GM12878 (cell line): ENCODE measurements at regions not wholly inside any gene's neighbourhood (a gene's known extent, or its start where the extent isn't known, plus 50 kb on each side); places are given as distances from the start of the nearest gene placed in this dataset.

Experiments
- ATAC-seq: fragments of 200-7000 bp; cut with Tn5 transposase; 3 replicates; pipeline ENCODE4 v1.9.1; 2020; ENCODE audit warnings: mild to moderate bottlenecking, moderate library complexity
- BruUV-seq: library from RNA; stranded (reverse); fragments of 400-500 nt; replicated peaks from 2 replicates; lab custom pipeline; 2021; lab: Mats Ljungman, UMichigan
- CTCF ChIA-PET: fragments of 300-600 bp; sonication (Branson Sonifier 250); formaldehyde crosslinking; extraction: SDS; loops from one replicate; lab custom pipeline; 2021; ENCODE audit warnings: inconsistent platforms; lab: Yijun Ruan, JAX
- POLR2A ChIA-PET: fragments of 350-600 bp; formaldehyde crosslinking; extraction: SDS; loops from one replicate; lab custom pipeline; 2021; ENCODE audit warnings: inconsistent platforms; lab: Charles Lee
- RAD21 ChIA-PET: fragments of 300-600 bp; sonication (Branson Sonifier 250); formaldehyde crosslinking; loops from one replicate; lab custom pipeline; 2023; ENCODE audit warnings: antibody characterized with exemption; ENCODE audit not compliant: unreplicated experiment; lab: Charles Lee
- SMC1A ChIA-PET: fragments of 300-600 bp; sonication (Branson Sonifier 250); formaldehyde crosslinking; loops from one replicate; lab custom pipeline; 2023; ENCODE audit not compliant: unreplicated experiment, uncharacterized antibody; lab: Charles Lee
- DNase-seq: peaks from one replicate; pipeline ENCODE4 v3.0.0-alpha.2; 2011; ENCODE audit warnings: low read depth, low spot score
- FAIRE-seq: peaks from 3 replicates; lab custom pipeline; 2011; peaks lifted over from hg19 to GRCh38; lab: Jason Lieb, UNC
- H2AFZ ChIP-seq: 2 replicates; pipeline ENCODE4 v1.6.0; 2011; ENCODE audit warnings: low read depth, low read length, control low read depth; ENCODE audit not compliant: control insufficient read depth
- H3K27ac ChIP-seq: 2 replicates; pipeline ENCODE4 v1.5.1; 2011; ENCODE audit warnings: control low read depth; ENCODE audit not compliant: control insufficient read depth, insufficient read depth
- H3K27me3 ChIP-seq, 2 experiments: replicated peaks in 1 of 2; 2 replicates each; pipeline versions ENCODE4 v1.6.0 to v1.6.1; 2011; ENCODE audit warnings: low read length in 1 of 2; ENCODE audit not compliant: control insufficient read depth in 2 of 2, insufficient read depth in 2 of 2
- H3K36me3 ChIP-seq, 2 experiments: 2 replicates each; pipeline ENCODE4 v1.5.1; 2011; ENCODE audit warnings: low read length in 1 of 2; ENCODE audit not compliant: control insufficient read depth in 2 of 2, insufficient read depth in 2 of 2
- H3K4me1 ChIP-seq: 2 replicates; pipeline ENCODE4 v1.6.1; 2011; ENCODE audit warnings: mild to moderate bottlenecking, low read length, moderate library complexity, mixed read lengths; ENCODE audit not compliant: control insufficient read depth, insufficient read depth
- H3K4me2 ChIP-seq: 2 replicates; pipeline ENCODE4 v1.6.0; 2011; ENCODE audit warnings: control low read depth; ENCODE audit not compliant: control insufficient read depth, insufficient read depth
- H3K4me3 ChIP-seq: fragments of 200-600 bp; sonication (generic); 2 replicates; pipeline ENCODE4 v1.5.1; 2016
- H3K79me2 ChIP-seq: 2 replicates; pipeline ENCODE4 v1.6.0; 2011; ENCODE audit warnings: low read length; ENCODE audit not compliant: control insufficient read depth, insufficient read depth
- H3K9ac ChIP-seq: 2 replicates; pipeline ENCODE4 v1.8.0; 2011; ENCODE audit warnings: low read length, control low read depth, mixed read lengths; ENCODE audit not compliant: control insufficient read depth, insufficient read depth
- H3K9me3 ChIP-seq: replicated peaks from 3 replicates; pipeline ENCODE4 v1.5.1; 2011; ENCODE audit warnings: mild to moderate bottlenecking, low read length; ENCODE audit not compliant: control insufficient read depth, insufficient read depth
- H4K20me1 ChIP-seq: 2 replicates; pipeline ENCODE4 v1.6.0; 2011; ENCODE audit not compliant: control insufficient read depth, insufficient read depth
- BMI1 ChIP-seq: fragments of 450-650 bp; IDR thresholded peaks from 2 replicates; pipeline ENCODE4 v1.6.1; 2016; ENCODE audit warnings: mild to moderate bottlenecking, moderate library complexity, borderline replicate concordance
- CTCF ChIP-seq, 3 experiments: IDR thresholded peaks in 2 of 3; conservative IDR thresholded peaks in 1 of 3; 2 replicates each; pipeline ENCODE4 v1.5.1; 2011; ENCODE audit warnings: low read depth in 3 of 3, low read length in 3 of 3, mild to moderate bottlenecking in 3 of 3, control low read depth in 2 of 3, moderate library complexity in 2 of 3, inconsistent platforms in 1 of 3, mixed read lengths in 1 of 3; ENCODE audit not compliant: control insufficient read depth in 2 of 3, insufficient read depth in 1 of 3; ENCODE audit errors: extremely low read depth in 1 of 3
- E2F4 ChIP-seq: IDR thresholded peaks from 2 replicates; pipeline ENCODE4 v1.6.1; 2012; ENCODE audit warnings: low read depth, low read length, improper control_type of control experiment
- GABPA ChIP-seq: IDR thresholded peaks from 2 replicates; pipeline ENCODE4 v1.6.1; 2014; ENCODE audit warnings: antibody characterized with exemption, low read depth, mild to moderate bottlenecking, inconsistent platforms
- KDM1A ChIP-seq: fragments of 200-600 bp; sonication (generic); IDR thresholded peaks from 2 replicates; pipeline ENCODE4 v1.6.1; 2016; ENCODE audit warnings: borderline replicate concordance
- NFXL1 ChIP-seq: fragments of 450-650 bp; IDR thresholded peaks from 2 replicates; pipeline ENCODE4 v1.6.1; 2017; ENCODE audit warnings: antibody characterized with exemption, mild to moderate bottlenecking, borderline replicate concordance
- POU2F2 ChIP-seq: IDR thresholded peaks from 3 replicates; pipeline ENCODE4 v1.6.1; 2011; ENCODE audit warnings: low read depth, mild to moderate bottlenecking, low read length, borderline replicate concordance
- RAD21 ChIP-seq: IDR thresholded peaks from 2 replicates; pipeline ENCODE4 v1.6.1; 2011; ENCODE audit warnings: mild to moderate bottlenecking, low read depth, low read length, moderate library complexity; ENCODE audit not compliant: insufficient read depth
- SKIL ChIP-seq: fragments of 450-650 bp; IDR thresholded peaks from 2 replicates; pipeline ENCODE4 v1.6.1; 2017; ENCODE audit warnings: mild to moderate bottlenecking, low read depth, inconsistent platforms; ENCODE audit not compliant: poor library complexity, severe bottlenecking
- SMC3 ChIP-seq: IDR thresholded peaks from 2 replicates; pipeline ENCODE4 v1.6.1; 2011; ENCODE audit warnings: low read length, improper control_type of control experiment, borderline replicate concordance
- SREBF2 ChIP-seq: IDR thresholded peaks from 2 replicates; pipeline ENCODE4 v1.6.1; 2012; ENCODE audit warnings: mild to moderate bottlenecking, low read length
- TCF3 ChIP-seq: IDR thresholded peaks from 2 replicates; pipeline ENCODE4 v1.6.1; 2012; ENCODE audit warnings: low read depth, mild to moderate bottlenecking, low read length, borderline replicate concordance; ENCODE audit not compliant: insufficient read depth
- ZNF384 ChIP-seq: IDR thresholded peaks from 2 replicates; pipeline ENCODE4 v1.6.1; 2012; ENCODE audit warnings: low read depth, mild to moderate bottlenecking, low read length, improper control_type of control experiment, borderline replicate concordance
- WGBS: methylation state at CpG from one replicate; pipeline ENCODE4 v1.1.6; 2016; ENCODE audit warnings: low lambda C conversion rate; ENCODE audit not compliant: insufficient replicate concordance, insufficient coverage; ENCODE audit errors: missing lambda C conversion rate; 5-methylcytosine and 5-hydroxymethylcytosine counted together
- in situ Hi-C: fragments of 300-500 bp; cut with MboI; formaldehyde crosslinking; loops from 9 replicates; pipeline ENCODE4 v1.14.3; 2018; ENCODE audit warnings: mixed read lengths
- intact Hi-C: fragments of 100-400 bp; cut with micrococcal nuclease; formaldehyde crosslinking; loops from one replicate; pipeline ENCODE4 v1.14.2; 2022; ENCODE audit not compliant: unreplicated experiment

- peak; percentile 36; the same call in 1 of the 2 replicates for TF ChIP-seq SMC3
- peak; percentile 54 for TF ChIP-seq RAD21
- no peak for TF ChIP-seq BMI1
- peak; percentile 31 to 49 (median 41); a peak in 4 of 6 replicates for TF ChIP-seq CTCF (IDR thresholded peaks at IDR 0.05 in 2 of 3, conservative IDR thresholded peaks at IDR 0.05 in 1 of 3; ENCODE audit: control insufficient read depth in 2 of 3, extremely low read depth in 1 of 3, insufficient read depth in 1 of 3, low read depth in 3 of 3, low read length in 3 of 3)
- Histone ChIP-seq H3K27ac (no peak overlapping the region), H3K9ac (no peak overlapping the region), H3K27me3 (peaks cover 0 to 1% of the 10 kb centered on the region in 2 experiments; a peak in 2 of 4 replicates), H3K4me3 (no peak overlapping the region), H3K4me1 (no peaks in the 10 kb centered on the region), H3K9me3 (no peaks in the 10 kb centered on the region), H3K79me2 (no peaks in the 10 kb centered on the region), H4K20me1 (no peaks in the 10 kb centered on the region), H3K4me2 (no peak overlapping the region), H3K36me3 (no peaks in the 10 kb centered on the region), H2AFZ (no peak overlapping the region)
- ChIA-PET RAD21 (interaction anchor here (0.9 kb wide), 1 partner anchor 391 kb away, joined by 3 read pairs; no protein-coding TSS in a partner anchor), SMC1A (no interaction called here), CTCF (interaction anchor here (0.6 kb wide), 1 partner anchor 902 kb away, joined by 3 read pairs; no protein-coding TSS in a partner anchor), POLR2A (no interaction called here)
- ATAC-seq, result peak; percentile 46
- no peak for FAIRE-seq
- intact Hi-C loops (no loop called here), in situ Hi-C loops (no loop called here)
- DNase-seq, result no peak
- 8% methylated on average over 5 of the region's 5 CpGs for WGBS
- no TSS peak for BruUV-seq
Observed at GRCh38 chrX:39652336-39652735, 445.4 kb downstream of the BCOR start.

GRCh38 chrX:39653691-39654090 lies 444.1 kb downstream of the BCOR start:
- intact Hi-C loops (no loop called here), in situ Hi-C loops (no loop called here)
- H3K9me3 ChIP-seq, result no peaks in the 10 kb centered on the region
- H3K4me1 ChIP-seq, result no peaks in the 10 kb centered on the region
- H4K20me1 ChIP-seq, result no peaks in the 10 kb centered on the region
- FAIRE-seq (no peak), ATAC-seq (no peak), DNase-seq (no peak)
- ChIA-PET POLR2A (no interaction called here), SMC1A (no interaction called here), RAD21 (no interaction called here), CTCF (no interaction called here)
- no peak overlapping the region for H3K4me2 ChIP-seq
- H3K27me3 ChIP-seq, result peaks cover 0 to 1% of the 10 kb centered on the region in 2 experiments; a peak in 2 of 4 replicates
- H3K27ac ChIP-seq, result no peak overlapping the region
- no TSS peak for BruUV-seq
- H3K4me3 ChIP-seq, result no peak overlapping the region
- 39% methylated on average over 10 of the region's 10 CpGs for WGBS
- H3K36me3 ChIP-seq, result no peaks in the 10 kb centered on the region
- no peaks in the 10 kb centered on the region for H3K79me2 ChIP-seq
- H2AFZ ChIP-seq, result no peak overlapping the region
- no peak overlapping the region for H3K9ac ChIP-seq
- no peak for TF ChIP-seq SKIL
- no peak for TF ChIP-seq TCF3
- TF ChIP-seq ZNF384, result no peak
- no peak for TF ChIP-seq GABPA
- TF ChIP-seq KDM1A, result no peak
- no peak for TF ChIP-seq E2F4
- TF ChIP-seq NFXL1, result no peak
- TF ChIP-seq POU2F2, result no peak
- no peak for TF ChIP-seq SREBF2
